ENCODE measurements at regions not wholly inside any gene's neighbourhood (a gene's known extent, or its start where the extent isn't known, plus 50 kb on each side); places are given as distances from the start of the nearest gene placed in this dataset.
"Not testable (repeated sequence)": the region's sequence is repeated elsewhere in the genome, so short reads cannot be mapped to it uniquely, and the experiment has no call there.

GRCh38 chr13:18240086-18240485, 941.5 kb downstream of the TUBA3C start:
- not testable (repeated sequence) for DNase-seq (ENCODE audit: low read depth in 1 of 2, low spot score in 1 of 2)

- not testable (repeated sequence) for DNase-seq (ENCODE audit: low read depth in 1 of 2, low spot score in 1 of 2)
These were observed 943.0 kb downstream of the TUBA3C start for GRCh38 chr13:18238586-18238985.

- no peak for DNase-seq (ENCODE audit: low read depth in 1 of 2, low spot score in 1 of 2)
These were observed 945.2 kb downstream of the TUBA3C start for GRCh38 chr13:18236528-18236815.

- no peak for DNase-seq (ENCODE audit: low read depth in 1 of 2, low spot score in 1 of 2)
These were observed 945.7 kb downstream of the TUBA3C start for GRCh38 chr13:18235756-18236527.

DNA sequence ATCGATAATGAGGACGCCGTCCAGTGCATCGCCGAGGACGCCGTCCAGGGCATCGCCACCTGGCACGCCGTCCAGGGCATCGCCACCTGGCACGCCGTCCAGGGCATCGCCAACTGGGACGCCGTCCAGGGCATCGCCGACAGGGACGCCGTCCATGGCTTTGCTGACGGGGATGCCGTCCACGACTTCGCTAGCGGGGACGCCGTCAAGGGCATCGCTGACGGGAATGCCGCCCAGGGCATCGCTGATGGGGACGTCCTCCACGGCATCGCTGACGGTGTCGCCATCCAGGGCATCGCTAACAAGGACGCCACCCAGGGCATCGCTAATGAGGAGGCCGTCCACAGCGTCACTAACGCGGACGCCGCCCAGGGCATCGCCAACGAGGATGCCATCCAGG, 946.5 kb downstream of the TUBA3C start:
- DNase-seq (ENCODE audit: low read depth in 1 of 2, low spot score in 1 of 2) = no peak

DNA sequence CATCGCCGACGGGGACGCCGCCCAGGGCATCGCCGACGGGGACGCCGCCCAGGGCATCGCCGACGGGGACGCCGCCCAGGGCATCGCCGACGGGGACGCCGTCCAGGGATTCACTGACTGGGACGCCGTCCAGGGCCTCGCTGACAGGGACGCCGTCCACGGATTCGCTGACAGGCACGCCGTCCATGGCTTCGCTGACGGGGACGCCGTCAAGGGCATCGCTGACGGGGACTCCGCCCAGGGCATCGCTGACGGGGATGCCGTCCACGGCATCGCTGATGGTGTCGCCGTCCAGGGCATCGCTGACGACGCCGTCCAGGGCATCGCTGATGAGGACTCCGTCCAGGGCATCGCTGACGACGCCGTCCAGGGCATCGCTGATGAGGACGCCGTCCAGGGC, 947.2 kb downstream of the TUBA3C start:
- not testable (repeated sequence) for DNase-seq (ENCODE audit: low read depth in 1 of 2, low spot score in 1 of 2)

DNA sequence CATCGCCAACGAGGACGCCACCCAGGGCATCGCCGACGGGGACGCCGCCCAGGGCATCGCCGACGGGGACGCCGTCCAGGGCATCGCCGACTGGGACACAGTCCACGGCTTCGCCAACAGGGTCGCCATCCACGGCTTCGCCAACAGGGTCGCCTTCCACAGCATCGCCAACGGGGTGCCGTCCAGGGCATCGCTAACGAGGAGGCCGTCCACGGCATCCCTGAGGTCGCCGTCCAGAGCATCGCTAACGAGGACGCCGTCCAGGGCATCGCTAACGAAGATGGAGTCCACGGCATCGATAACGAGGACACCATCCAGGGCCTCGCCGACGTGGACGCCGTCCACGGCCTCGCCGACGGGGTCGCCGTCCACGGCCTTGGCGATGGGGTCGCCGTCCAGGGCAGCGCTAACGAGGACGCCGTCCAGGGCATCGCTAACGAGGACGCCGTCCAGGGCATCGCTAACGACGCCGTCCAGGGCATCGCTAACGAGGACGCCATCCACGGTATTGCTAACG, 947.8 kb downstream of the TUBA3C start:
- no peak for DNase-seq (ENCODE audit: low read depth in 1 of 2, low spot score in 1 of 2)

GRCh38 chr13:18232994-18233782, 948.4 kb downstream of the TUBA3C start:
- no peak for DNase-seq (ENCODE audit: low read depth in 1 of 2, low spot score in 1 of 2)

DNA sequence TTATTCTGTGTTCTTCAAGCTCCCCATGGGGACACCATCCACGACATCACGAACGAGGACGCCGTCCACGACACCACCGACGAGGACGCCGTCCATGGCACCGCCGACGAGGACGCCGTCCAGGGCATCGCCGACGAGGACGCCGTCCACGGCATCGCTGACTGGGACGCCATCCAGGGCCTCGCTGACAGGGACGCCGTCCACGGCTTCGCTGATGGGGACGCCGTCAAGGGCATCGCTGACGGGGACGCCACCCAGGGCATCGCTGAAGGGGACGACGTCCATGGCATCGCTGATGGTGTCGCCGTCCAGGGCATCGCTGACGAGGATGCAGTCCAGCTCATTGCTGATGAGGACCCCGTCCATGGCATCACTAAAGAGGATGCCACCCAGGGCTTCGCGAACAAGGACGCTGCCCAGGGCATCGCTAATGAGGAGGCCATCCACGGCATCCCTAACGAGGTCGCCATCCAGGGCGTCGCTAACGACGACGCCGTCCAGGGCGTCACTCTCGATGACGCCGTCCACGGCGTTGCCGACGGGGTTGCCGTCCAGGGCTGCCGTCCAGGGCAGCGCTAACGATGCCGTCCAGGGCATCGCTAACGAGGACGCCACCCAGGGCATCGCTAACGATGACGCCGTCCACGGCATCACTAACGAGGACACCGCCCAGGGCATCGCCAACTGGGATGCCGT, 949.2 kb downstream of the TUBA3C start:
- no peak for DNase-seq (ENCODE audit: low read depth in 1 of 2, low spot score in 1 of 2)

DNA sequence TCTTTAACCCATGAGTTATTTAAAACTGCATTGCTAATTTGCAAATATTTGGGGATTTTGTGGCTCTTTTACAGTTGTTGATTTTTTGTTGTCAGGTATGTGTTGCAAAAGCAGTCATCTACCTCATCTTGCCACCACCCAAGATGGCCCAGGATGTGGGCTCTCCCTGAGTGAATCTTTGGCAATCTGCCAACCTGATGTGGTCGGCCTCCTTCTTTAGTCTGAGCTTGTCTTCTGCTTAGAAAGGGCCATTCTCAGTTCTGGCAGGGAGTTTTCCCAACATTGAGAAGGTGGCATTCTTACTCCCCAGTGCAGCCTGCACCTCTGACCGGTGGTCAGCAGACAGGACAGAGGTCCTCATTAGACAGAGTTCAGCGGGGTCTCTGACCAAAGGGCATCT, 957.2 kb downstream of the TUBA3C start:
- DNase-seq (ENCODE audit: low read depth in 1 of 2, low spot score in 1 of 2) = not testable (repeated sequence)

GRCh38 chr13:18214689-18215088, 966.9 kb downstream of the TUBA3C start:
- DNase-seq (ENCODE audit: low read depth in 1 of 2, low spot score in 1 of 2) = not testable (repeated sequence)

DNA sequence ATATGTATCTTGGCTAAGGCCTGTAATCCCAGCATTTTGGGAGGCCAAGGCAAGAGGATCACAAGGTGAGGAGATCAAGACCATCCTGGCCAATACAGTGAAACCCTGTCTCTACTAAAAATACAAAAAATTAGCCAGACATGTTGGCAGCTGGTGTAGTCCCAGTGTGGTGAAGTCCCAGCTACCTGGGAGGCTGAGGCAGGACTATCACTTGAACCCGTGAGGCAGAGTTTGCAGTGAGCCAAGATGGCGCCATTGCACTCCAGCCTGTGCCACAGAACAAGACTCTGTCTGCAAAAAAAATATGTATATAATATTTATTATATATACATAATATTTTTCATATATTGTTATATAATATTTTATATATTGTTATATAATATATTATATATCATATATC, 968.1 kb downstream of the TUBA3C start:
- not testable (repeated sequence) for DNase-seq (ENCODE audit: low read depth in 1 of 2, low spot score in 1 of 2)

GRCh38 chr13:18212873-18213272, 968.8 kb downstream of the TUBA3C start:
- peak in 1 of 2 donors; percentile 4 for DNase-seq (ENCODE audit: low read depth in 1 of 2, low spot score in 1 of 2)

DNA sequence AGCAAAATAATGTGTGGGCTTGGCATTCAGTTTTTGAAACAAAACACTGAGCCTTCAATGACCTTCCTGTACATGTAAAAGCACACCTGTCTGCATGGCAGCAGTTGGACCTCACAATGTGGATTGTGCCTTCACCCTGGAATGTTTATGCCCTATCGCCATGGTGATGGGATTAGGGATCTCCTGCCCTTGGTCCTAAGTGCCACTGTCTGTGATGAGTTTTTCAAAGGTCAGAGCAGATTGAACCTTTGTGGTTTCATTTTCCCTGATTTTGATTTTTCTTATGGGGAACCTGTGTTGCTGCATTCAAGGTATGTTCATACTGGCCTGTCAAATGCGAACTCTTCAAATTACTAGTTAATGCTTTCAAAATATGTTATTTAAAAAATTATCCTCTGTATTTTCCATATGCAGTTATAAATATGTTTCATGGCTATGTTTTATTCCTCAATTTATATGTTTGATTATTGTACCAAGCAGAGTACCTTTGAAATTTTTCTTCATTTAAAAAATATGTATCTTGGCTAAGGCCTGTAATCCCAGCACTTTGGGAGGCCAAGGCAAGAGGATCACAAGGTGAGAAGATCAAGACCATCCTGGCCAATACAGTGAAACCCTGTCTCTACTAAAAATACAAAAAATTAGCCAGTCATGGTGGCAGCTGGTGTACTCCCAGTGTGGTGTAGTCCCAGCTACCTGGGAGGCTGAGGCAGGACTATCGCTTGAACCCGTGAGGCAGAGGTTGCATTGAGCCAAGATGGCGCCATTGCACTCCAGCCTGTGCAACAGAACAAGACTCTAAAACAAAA, 969.7 kb downstream of the TUBA3C start:
- not testable (repeated sequence) for DNase-seq (ENCODE audit: low read depth in 1 of 2, low spot score in 1 of 2)

DNA sequence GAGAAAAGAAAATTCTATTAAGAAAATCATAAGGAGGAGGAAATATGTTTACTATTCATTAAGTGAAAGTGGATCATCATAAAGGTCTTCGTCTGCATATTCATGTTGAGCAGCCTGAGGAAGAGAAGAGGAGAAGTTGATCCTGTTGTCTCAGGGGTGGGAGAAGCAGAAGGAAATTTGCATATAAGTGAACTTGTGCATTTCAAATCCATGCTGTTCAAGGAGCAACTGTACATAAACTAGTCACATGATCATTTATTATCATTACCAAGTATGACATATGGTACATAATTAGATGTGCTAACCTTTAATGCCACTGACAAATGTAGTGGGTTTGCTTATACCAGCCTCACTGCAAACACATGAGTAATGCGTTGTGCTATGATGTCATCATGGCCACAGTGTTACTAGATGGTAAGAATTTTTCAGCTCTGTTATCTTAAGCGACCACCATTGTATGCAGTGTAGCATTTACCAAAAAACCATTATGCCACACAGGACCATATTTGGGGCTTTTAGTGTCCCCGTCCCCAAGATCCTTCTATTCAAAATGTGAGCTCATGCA, 976.9 kb downstream of the TUBA3C start:
- not testable (repeated sequence) for DNase-seq (ENCODE audit: low read depth in 1 of 2, low spot score in 1 of 2)

GRCh38 chr13:18195365-18195678, 986.3 kb downstream of the TUBA3C start:
- DNase-seq (ENCODE audit: low read depth in 1 of 2, low spot score in 1 of 2) = not testable (repeated sequence)

GRCh38 chr13:18194631-18195364, 986.8 kb downstream of the TUBA3C start:
- not testable (repeated sequence) for DNase-seq (ENCODE audit: low read depth in 1 of 2, low spot score in 1 of 2)

DNA sequence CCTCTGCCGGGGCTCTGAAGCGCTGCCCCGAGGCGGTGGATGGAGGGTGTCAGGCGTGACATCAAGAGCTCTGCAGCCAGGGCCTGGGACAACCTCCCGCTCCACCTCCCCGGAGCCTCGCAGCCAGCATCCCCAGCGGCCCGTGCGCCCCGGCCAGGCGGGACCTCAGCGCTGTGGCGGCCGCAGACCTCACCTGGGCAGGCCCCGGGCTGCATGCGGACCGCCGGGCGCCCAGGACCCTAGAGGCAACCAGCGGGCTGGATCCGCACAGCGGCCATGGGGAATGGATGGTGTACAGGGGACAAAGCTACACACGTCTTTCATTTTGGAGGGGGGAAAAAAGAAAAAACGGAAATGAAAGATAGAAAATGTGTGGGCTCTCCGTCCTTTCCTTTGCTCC, 987.5 kb downstream of the TUBA3C start:
- not testable (repeated sequence) for DNase-seq (ENCODE audit: low read depth in 1 of 2, low spot score in 1 of 2)
